ENCODE measurements at regions not wholly inside any gene's neighbourhood (a gene's known extent, or its start where the extent isn't known, plus 50 kb on each side); places are given as distances from the start of the nearest gene placed in this dataset.
A peak's percentile ranks its signal among the peaks of the same experiment; 100 is the strongest.

DNA sequence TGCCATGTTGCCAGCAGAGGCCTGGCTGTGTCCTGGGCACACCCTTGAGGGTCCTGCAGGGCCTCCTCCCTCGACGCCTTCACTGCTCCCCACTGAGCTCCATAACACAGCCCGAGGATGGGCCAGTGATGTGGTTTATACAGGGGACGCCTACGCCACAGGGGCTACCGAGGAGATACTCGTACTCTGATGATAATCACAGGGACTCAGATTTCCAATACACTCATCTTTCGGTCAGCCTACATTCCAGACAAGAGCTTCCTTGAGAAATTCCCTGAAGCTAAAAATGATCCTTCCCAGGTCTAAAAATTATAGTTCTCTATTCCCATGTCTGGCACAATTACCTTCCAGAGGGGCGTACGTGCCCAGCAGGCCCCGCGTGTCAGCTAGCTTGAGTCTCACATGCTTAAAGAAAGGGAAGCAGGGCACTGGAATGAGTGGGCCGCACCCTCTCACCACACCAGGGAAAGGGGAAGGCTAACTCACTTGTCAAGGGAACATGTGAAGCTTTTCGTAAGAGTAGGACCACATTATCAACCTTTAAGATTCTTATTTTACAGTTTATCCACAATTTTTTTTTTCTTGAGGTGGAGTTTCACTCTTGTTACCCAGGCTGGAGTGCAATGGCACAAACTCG is 159.5 kb upstream of the NDUFV2 start:
- FAIRE-seq: no peak
- DNase-seq (ENCODE audit: low spot score): no peak

- DNase-seq (ENCODE audit: low spot score) (peak; percentile 81), FAIRE-seq (peak; percentile 90)
These were observed 158.3 kb upstream of the NDUFV2 start for GRCh38 chr18:8943900-8944870.

DNA sequence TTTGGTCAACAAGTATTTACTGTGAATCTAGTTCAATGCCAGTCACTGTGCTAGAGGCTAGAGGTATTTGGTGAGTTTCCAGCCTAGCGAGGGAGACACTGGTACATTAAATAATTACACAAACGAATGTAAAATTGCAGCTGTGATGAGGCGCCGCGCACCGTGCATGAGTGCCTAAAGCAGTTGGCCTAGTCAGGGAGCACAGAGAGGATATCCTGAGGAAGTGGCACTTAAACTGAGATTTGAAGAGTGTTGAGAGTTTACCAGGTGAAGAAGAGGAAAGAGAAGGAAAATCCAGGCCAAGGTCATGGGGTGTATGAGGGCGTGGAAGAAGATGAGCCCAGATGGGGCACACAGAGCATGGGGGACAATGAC is 157.6 kb upstream of the NDUFV2 start:
- FAIRE-seq (no peak), DNase-seq (ENCODE audit: low spot score) (no peak)

GRCh38 chr18:8945514-8945913 is 157.0 kb upstream of the NDUFV2 start:
- no peak for DNase-seq (ENCODE audit: low spot score)
- FAIRE-seq: no peak

DNA sequence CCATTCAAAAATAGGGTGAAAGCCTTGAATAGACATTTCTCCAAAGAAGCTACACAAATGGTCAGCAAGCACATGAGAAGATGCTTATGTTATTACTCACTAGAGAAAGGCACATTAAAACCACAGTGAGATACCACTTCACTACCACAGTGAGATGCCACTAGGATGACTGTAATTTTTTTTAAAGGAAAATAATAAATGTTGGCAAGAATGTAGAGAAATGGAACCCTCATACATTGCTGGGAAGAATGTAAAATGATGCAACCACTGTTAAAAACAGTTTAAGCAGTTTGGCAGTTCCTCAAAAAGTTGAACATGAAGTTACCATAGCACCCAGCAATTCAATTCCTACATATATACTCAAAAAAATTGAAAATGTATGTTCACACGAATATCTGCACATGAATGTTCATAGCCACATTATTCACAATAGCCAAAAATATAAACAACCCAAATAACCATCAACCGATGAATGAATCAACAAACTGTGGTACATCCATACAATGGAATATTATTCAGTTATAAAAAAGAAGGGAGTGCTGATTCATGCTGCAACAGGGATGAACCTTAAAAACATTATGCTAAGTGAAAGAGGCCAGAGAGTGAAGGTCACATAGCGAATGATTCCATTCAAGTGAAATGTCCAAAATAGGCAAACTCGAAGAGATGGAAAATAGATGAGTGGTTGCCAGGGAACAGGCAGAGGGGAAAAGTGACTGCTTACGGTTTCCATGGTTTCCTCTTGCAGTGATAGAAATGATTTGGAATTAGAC is 156.2 kb upstream of the NDUFV2 start:
- FAIRE-seq: peak; percentile 96
- peak; percentile 94 for DNase-seq (ENCODE audit: low spot score)

- DNase-seq (ENCODE audit: low spot score): peak; percentile 49
These were observed 154.9 kb upstream of the NDUFV2 start for GRCh38 chr18:8947566-8947965.

GRCh38 chr18:8948011-8948410 is 154.5 kb upstream of the NDUFV2 start:
- no peak for FAIRE-seq
- no peak for DNase-seq (ENCODE audit: low spot score)

More at GRCh38 chr18:8947566-8947965, 154.9 kb upstream of the NDUFV2 start:
- FAIRE-seq: peak; percentile 12

GRCh38 chr18:8948471-8949149 is 153.9 kb upstream of the NDUFV2 start:
- FAIRE-seq (peak; percentile 88), DNase-seq (ENCODE audit: low spot score) (peak; percentile 87)

- DNase-seq (ENCODE audit: low spot score) (no peak), FAIRE-seq (no peak)
These were observed 153.3 kb upstream of the NDUFV2 start for GRCh38 chr18:8949206-8949605.

- FAIRE-seq (no peak), DNase-seq (ENCODE audit: low spot score) (peak; percentile 28)
These were observed 151.0 kb upstream of the NDUFV2 start for GRCh38 chr18:8951491-8951890.

DNA sequence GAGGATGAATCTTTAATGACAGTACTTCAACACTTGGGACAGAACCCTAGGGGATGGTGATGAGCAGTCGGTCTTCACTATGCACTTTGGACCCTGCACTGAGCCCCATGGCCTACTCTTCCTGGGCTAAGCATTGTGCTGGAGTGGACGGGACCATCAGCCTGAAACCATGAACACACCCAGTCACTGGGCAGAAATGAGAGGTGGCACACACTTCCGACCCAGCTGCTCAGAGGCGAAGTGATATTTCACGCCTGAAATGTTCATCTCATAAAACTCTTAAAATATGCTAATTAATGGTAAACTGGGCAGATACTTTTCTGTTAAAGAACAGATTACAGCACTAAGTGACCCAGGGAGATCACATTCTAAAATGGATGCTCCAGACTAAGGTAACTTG is 150.3 kb upstream of the NDUFV2 start:
- DNase-seq (ENCODE audit: low spot score) (no peak), FAIRE-seq (no peak)

- DNase-seq (ENCODE audit: low spot score) (no peak), FAIRE-seq (no peak)
These were observed 149.4 kb upstream of the NDUFV2 start for GRCh38 chr18:8952769-8953760.

DNA sequence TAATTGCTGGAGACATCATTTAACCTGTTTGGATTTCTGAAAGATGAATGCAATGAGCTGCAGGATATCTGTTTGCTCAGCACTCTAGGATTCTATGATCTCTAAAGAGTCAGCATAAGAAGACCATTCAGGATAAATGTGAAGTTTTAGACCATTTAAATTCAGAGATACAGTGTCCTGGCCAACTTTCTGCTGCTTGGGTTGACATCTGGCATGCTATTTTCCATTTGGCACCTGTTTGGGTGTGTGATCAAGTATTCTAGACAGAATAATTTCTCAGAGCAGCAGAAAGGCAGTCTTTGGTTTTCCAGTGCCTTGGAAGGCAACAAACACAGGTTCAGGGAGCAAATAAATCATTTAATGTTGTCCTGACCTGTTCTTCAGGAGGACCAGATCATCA is 144.8 kb upstream of the NDUFV2 start:
- no peak for FAIRE-seq
- DNase-seq (ENCODE audit: low spot score): no peak

DNA sequence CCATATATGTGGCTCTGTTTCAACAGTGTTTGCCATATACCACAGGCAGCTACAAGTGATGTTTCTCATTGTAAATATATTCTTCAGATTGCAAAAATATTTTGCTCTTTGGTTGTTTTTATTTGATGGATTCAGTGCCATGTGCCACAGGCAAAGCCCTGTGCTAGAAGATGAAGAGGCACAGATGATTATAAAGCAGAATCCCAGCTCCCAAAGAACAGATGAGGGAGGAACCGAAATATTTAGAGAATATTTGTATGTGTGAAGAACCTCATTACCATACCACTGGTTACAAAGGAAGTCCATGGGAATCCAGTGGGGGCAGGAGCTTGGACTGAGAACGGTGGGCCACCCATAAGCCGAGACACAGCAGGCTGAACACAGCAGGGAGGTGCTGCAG is 143.8 kb upstream of the NDUFV2 start:
- FAIRE-seq: no peak

DNA sequence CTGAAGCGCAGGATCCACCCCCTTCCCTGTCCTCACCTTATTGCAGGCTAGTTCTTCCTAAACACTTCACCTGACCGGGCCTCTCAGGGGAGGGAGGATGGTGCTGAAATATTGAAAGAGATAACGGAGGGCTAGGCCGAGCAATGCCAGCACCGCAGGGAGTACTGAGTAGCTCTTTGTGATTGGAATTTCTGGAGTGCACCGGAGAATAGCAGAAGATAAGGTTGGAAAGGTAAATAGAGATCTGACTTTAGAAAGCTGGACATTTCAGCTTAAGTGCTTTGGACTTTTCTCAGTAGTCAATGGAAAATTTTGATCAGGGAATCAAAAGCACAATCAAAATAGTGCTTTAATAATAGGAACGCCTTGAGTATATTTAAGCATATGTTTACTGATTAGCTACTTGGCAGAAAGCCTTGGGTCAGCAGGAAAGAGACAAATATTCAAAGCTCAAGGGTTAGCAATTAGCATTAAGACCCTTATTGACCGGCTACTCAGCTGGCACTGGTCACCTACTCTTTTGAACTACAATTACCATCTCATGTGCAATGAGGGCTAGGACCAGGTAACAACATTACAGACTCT is 142.9 kb upstream of the NDUFV2 start:
- FAIRE-seq: no peak
- DNase-seq (ENCODE audit: low spot score): no peak

More for the DNA sequence above, 143.8 kb upstream of the NDUFV2 start:
- DNase-seq (ENCODE audit: low spot score): no peak

- FAIRE-seq (peak; percentile 95), DNase-seq (ENCODE audit: low spot score) (peak; percentile 84)
These were observed 141.5 kb upstream of the NDUFV2 start for GRCh38 chr18:8960740-8961657.

GRCh38 chr18:8962192-8962779 is 140.2 kb upstream of the NDUFV2 start:
- DNase-seq (ENCODE audit: low spot score): no peak
- FAIRE-seq: no peak

Data from RCC 7860 (cell line).